Stimulated activated CD8-positive, alpha-beta memory T cell treated with anti-CD3 and anti-CD28 coated beads, Interleukin-7, amount 100 ng/mL, for 24 hours (primary cell): ENCODE measurements at regions not wholly inside any gene's neighbourhood (a gene's known extent, or its start where the extent isn't known, plus 50 kb on each side); places are given as distances from the start of the nearest gene placed in this dataset.
"Not testable (repeated sequence)": the region's sequence is repeated elsewhere in the genome, so short reads cannot be mapped to it uniquely, and the experiment has no call there.

Experiments
- DNase-seq: peaks from one replicate; pipeline ENCODE4 v3.0.0-alpha.2; 2020; ENCODE audit warnings: low read depth

GRCh38 chr11:71152312-71153004 is 99.9 kb downstream of the SHANK2 start:
- not testable (repeated sequence) for DNase-seq

- no peak for DNase-seq
These were observed 100.8 kb downstream of the SHANK2 start for GRCh38 chr11:71151561-71151960.

GRCh38 chr11:71150859-71151258 is 101.5 kb downstream of the SHANK2 start:
- DNase-seq: no peak

- no peak for DNase-seq
These were observed 103.7 kb downstream of the SHANK2 start for GRCh38 chr11:71148716-71149115.

GRCh38 chr11:71147331-71147730 is 105.0 kb downstream of the SHANK2 start:
- no peak for DNase-seq

- DNase-seq: no peak
These were observed 105.5 kb downstream of the SHANK2 start for GRCh38 chr11:71146846-71147245.

GRCh38 chr11:71145988-71146824 is 106.2 kb downstream of the SHANK2 start:
- no peak for DNase-seq

GRCh38 chr11:71145368-71145767 is 107.0 kb downstream of the SHANK2 start:
- DNase-seq: no peak

GRCh38 chr11:71144736-71145135 is 107.6 kb downstream of the SHANK2 start:
- DNase-seq: no peak

GRCh38 chr11:71144010-71144409 is 108.4 kb downstream of the SHANK2 start:
- no peak for DNase-seq

GRCh38 chr11:71140206-71140919 is 112.0 kb downstream of the SHANK2 start:
- no peak for DNase-seq

- DNase-seq: no peak
These were observed 112.7 kb downstream of the SHANK2 start for GRCh38 chr11:71139516-71140205.

- DNase-seq: no peak
These were observed 113.5 kb downstream of the SHANK2 start for GRCh38 chr11:71138737-71139425.

GRCh38 chr11:71137376-71137775 is 115.0 kb downstream of the SHANK2 start:
- no peak for DNase-seq

- DNase-seq: no peak
These were observed 116.1 kb downstream of the SHANK2 start for GRCh38 chr11:71136095-71136845.

GRCh38 chr11:71135112-71135511 is 117.3 kb downstream of the SHANK2 start:
- no peak for DNase-seq

GRCh38 chr11:71133946-71134345 is 118.4 kb downstream of the SHANK2 start:
- no peak for DNase-seq

GRCh38 chr11:71131861-71132260 is 120.5 kb downstream of the SHANK2 start:
- DNase-seq: no peak

- DNase-seq: no peak
These were observed 122.3 kb downstream of the SHANK2 start for GRCh38 chr11:71130106-71130505.

GRCh38 chr11:71129624-71130023 is 122.8 kb downstream of the SHANK2 start:
- no peak for DNase-seq

- DNase-seq: no peak
These were observed 124.6 kb downstream of the SHANK2 start for GRCh38 chr11:71127806-71128205.
